K562 (cell line): ENCODE measurements at regions not wholly inside any gene's neighbourhood (a gene's known extent, or its start where the extent isn't known, plus 50 kb on each side); places are given as distances from the start of the nearest gene placed in this dataset.
"Not testable (repeated sequence)": the region's sequence is repeated elsewhere in the genome, so short reads cannot be mapped to it uniquely, and the experiment has no call there.

Experiments used
- ATAC-seq: fragments of 200-7000 bp; cut with Tn5 transposase; 3 replicates; pipeline ENCODE4 v1.9.1; 2020; ENCODE audit warnings: moderate library complexity
- BruUV-seq: library from RNA; stranded (reverse); fragments of 400-500 nt; replicated peaks from 2 replicates; lab custom pipeline; 2021; lab: Mats Ljungman, UMichigan
- CTCF ChIA-PET: fragments of 300-600 bp; formaldehyde crosslinking; extraction: SDS; loops from one replicate; lab custom pipeline; 2021; ENCODE audit warnings: low intra/inter-chr PET ratio; lab: Yijun Ruan, JAX
- POLR2A ChIA-PET: fragments of 300-600, 350-650 bp; sonication (Branson Sonifier 250); formaldehyde crosslinking; extraction: SDS; loops from one replicate; lab custom pipeline; 2021; ENCODE audit warnings: antibody characterized with exemption, inconsistent platforms; lab: Yijun Ruan, JAX
- DNase-seq, 4 experiments: peaks; one replicate each; pipeline versions ENCODE4 v3.0.0 to v3.0.0-alpha.2; 2011 to 2018; ENCODE audit warnings: low spot score in 3 of 4, mixed read lengths in 3 of 4; ENCODE audit errors: extremely low read depth in 1 of 4
- FAIRE-seq: peaks from 2 replicates; lab custom pipeline; 2011; peaks lifted over from hg19 to GRCh38; lab: Jason Lieb, UNC
- H2AFZ ChIP-seq: 2 replicates; pipeline ENCODE4 v1.6.0; 2011; ENCODE audit warnings: low read depth, low read length, control low read depth, inconsistent platforms
- H3K27ac ChIP-seq: fragments of 200-600 bp; 3 replicates; pipeline ENCODE4 v1.8.0; 2011; ENCODE audit warnings: low read depth, mild to moderate bottlenecking, control low read depth, inconsistent platforms, low read length, moderate library complexity, mixed read lengths; ENCODE audit errors: extremely low read depth
- H3K27me3 ChIP-seq, 2 experiments: fragments of 300-600 bp in 1 of 2; 2 replicates in 1 of 2; 3 replicates in 1 of 2; pipeline versions ENCODE4 v1.6.0 to v1.8.0; 2011; ENCODE audit warnings: inconsistent platforms in 2 of 2, low read length in 2 of 2, mild to moderate bottlenecking in 1 of 2, mixed read lengths in 1 of 2, moderate library complexity in 1 of 2; ENCODE audit not compliant: control insufficient read depth in 2 of 2, insufficient read depth in 2 of 2
- H3K36me3 ChIP-seq: fragments of 300-600 bp; 3 replicates; pipeline ENCODE4 v1.8.0; 2011; ENCODE audit warnings: mild to moderate bottlenecking, low read length, inconsistent platforms; ENCODE audit not compliant: control insufficient read depth, insufficient read depth
- H3K4me1 ChIP-seq, 2 experiments: fragments of 200-600 bp in 1 of 2; replicated peaks in 1 of 2; 2 replicates in 1 of 2; 3 replicates in 1 of 2; pipeline versions ENCODE4 v1.5.1 to v1.8.0; 2011; ENCODE audit warnings: inconsistent platforms in 2 of 2, low read length in 2 of 2, mild to moderate bottlenecking in 1 of 2, mixed read lengths in 1 of 2, moderate library complexity in 1 of 2; ENCODE audit not compliant: control insufficient read depth in 2 of 2, insufficient read depth in 2 of 2
- H3K4me2 ChIP-seq: 2 replicates; pipeline ENCODE4 v1.6.1; 2011; ENCODE audit warnings: low read length, control low read depth, inconsistent platforms, mixed read lengths; ENCODE audit not compliant: insufficient read depth
- H3K4me3 ChIP-seq: fragments of 200-600 bp; sonication (generic), shearing (Covaris generic); 2 replicates; pipeline ENCODE4 v1.5.1; 2016; ENCODE audit warnings: control low read depth, inconsistent platforms
- H3K79me2 ChIP-seq: fragments of 200-600 bp; 3 replicates; pipeline ENCODE4 v1.8.0; 2011; ENCODE audit warnings: low read length, inconsistent platforms; ENCODE audit not compliant: control insufficient read depth, insufficient read depth
- H3K9ac ChIP-seq, 2 experiments: 2 replicates each; pipeline versions ENCODE4 v1.6.0 to v1.6.1; 2011; ENCODE audit warnings: low read depth in 2 of 2, low read length in 2 of 2, control low read depth in 1 of 2, inconsistent platforms in 1 of 2, mild to moderate bottlenecking in 1 of 2, mixed read lengths in 1 of 2; ENCODE audit not compliant: insufficient read depth in 1 of 2
- H3K9me1 ChIP-seq: one replicate; pipeline ENCODE4 v1.6.0; 2011; ENCODE audit warnings: inconsistent platforms, mild to moderate bottlenecking, low read length, moderate library complexity; ENCODE audit not compliant: control insufficient read depth, insufficient read depth
- H3K9me3 ChIP-seq: replicated peaks from 2 replicates; pipeline ENCODE4 v1.5.1; 2011; ENCODE audit warnings: low read depth, low read length, inconsistent platforms; ENCODE audit not compliant: control insufficient read depth, insufficient read depth
- H4K20me1 ChIP-seq: replicated peaks from 2 replicates; pipeline ENCODE4 v1.6.1; 2011; ENCODE audit warnings: low read length, inconsistent platforms, mixed read lengths; ENCODE audit not compliant: control insufficient read depth, insufficient read depth
- WGBS: fragments of 100-300 bp; shearing (Covaris generic); methylation state at CpG from one replicate; pipeline ENCODE4 v1.1.6; 2016; ENCODE audit warnings: low coverage, mixed read lengths; ENCODE audit not compliant: insufficient coverage; ENCODE audit errors: missing lambda C conversion rate; 5-methylcytosine and 5-hydroxymethylcytosine counted together
- in situ Hi-C: fragments of 300-500 bp; cut with MboI; formaldehyde crosslinking; loops from 4 replicates; pipeline ENCODE4 v1.15.0; 2018; ENCODE audit warnings: inconsistent platforms, mixed read lengths
- intact Hi-C: fragments of 100-400 bp; cut with micrococcal nuclease; formaldehyde crosslinking; loops from 2 replicates; pipeline ENCODE4 v1.14.2; 2022

GRCh38 chr3:195656091-195656490 lies 64.7 kb upstream of the MUC20 start:
- H3K9ac ChIP-seq, in situ Hi-C loops, H3K27me3 ChIP-seq, H2AFZ ChIP-seq, ATAC-seq, H3K4me3 ChIP-seq, POLR2A ChIA-PET, H3K36me3 ChIP-seq, H3K4me1 ChIP-seq, DNase-seq, H3K4me2 ChIP-seq, H3K9me1 ChIP-seq, H3K9me3 ChIP-seq, BruUV-seq, FAIRE-seq, CTCF ChIA-PET, H4K20me1 ChIP-seq, H3K27ac ChIP-seq: not testable (repeated sequence)
- peaks cover 10% of the 10 kb centered on the region for H3K79me2 ChIP-seq
- WGBS = 80% methylated on average over 14 of the region's 16 CpGs
- intact Hi-C loops = loop anchor here (10.0 kb wide), 1 partner anchor 199 kb away; no protein-coding TSS in a partner anchor

GRCh38 chr3:195654746-195655145 lies 66.0 kb upstream of the MUC20 start:
- H3K4me1 ChIP-seq, in situ Hi-C loops, H2AFZ ChIP-seq, H3K9me3 ChIP-seq, H3K27me3 ChIP-seq, H3K9me1 ChIP-seq, H3K36me3 ChIP-seq, H3K27ac ChIP-seq, BruUV-seq, POLR2A ChIA-PET, H3K4me2 ChIP-seq, H3K9ac ChIP-seq, ATAC-seq, H3K4me3 ChIP-seq, DNase-seq, CTCF ChIA-PET, H4K20me1 ChIP-seq, FAIRE-seq: not testable (repeated sequence)
- 62% methylated on average over 4 of the region's 10 CpGs for WGBS
- H3K79me2 ChIP-seq = peaks cover 10% of the 10 kb centered on the region
- intact Hi-C loops = loop anchor here (10.0 kb wide), 1 partner anchor 200 kb away; no protein-coding TSS in a partner anchor
